Peyer's patch (tissue), 4 donors: ENCODE measurements at regions not wholly inside any gene's neighbourhood (a gene's known extent, or its start where the extent isn't known, plus 50 kb on each side); places are given as distances from the start of the nearest gene placed in this dataset.

Source experiments
- CTCF ChIP-seq, 6 experiments: fragments of 450-650 bp in 4 of 6; fragments of 200-600 bp in 2 of 6; sonication (generic) in 1 of 6; IDR thresholded peaks; one replicate each; pipeline ENCODE4 v1.5.1; 2017 to 2019; ENCODE audit warnings: antibody characterized with exemption in 6 of 6, mild to moderate bottlenecking in 3 of 6, moderate library complexity in 1 of 6
- POLR2A ChIP-seq, 2 donors: fragments of 450-650 bp; IDR thresholded peaks; one replicate each; pipeline ENCODE4 v1.5.1; 2017; ENCODE audit warnings: antibody characterized with exemption in 2 of 2, mild to moderate bottlenecking in 2 of 2, moderate library complexity in 2 of 2

- TF ChIP-seq POLR2A (IDR thresholded peaks at IDR 0.05) (no peak), CTCF (IDR thresholded peaks at IDR 0.05) (no peak)
Measured at GRCh38 chr22:49582678-49583077, 245.0 kb downstream of the BRD1 start.
